Upper lobe of left lung (tissue), 4 donors: ENCODE measurements at regions not wholly inside any gene's neighbourhood (a gene's known extent, or its start where the extent isn't known, plus 50 kb on each side); places are given as distances from the start of the nearest gene placed in this dataset.

ENCODE experiments used
- CTCF ChIP-seq, 6 experiments: fragments of 450-650 bp in 4 of 6; fragments of 200-600 bp in 2 of 6; sonication (generic) in 2 of 6; IDR thresholded peaks; one replicate each; pipeline ENCODE4 v1.5.1; 2016 to 2019; ENCODE audit warnings: antibody characterized with exemption in 6 of 6
- POLR2A ChIP-seq, 4 donors: fragments of 450-650 bp; IDR thresholded peaks; one replicate each; pipeline ENCODE4 v1.5.1; 2016 to 2017; ENCODE audit warnings: antibody characterized with exemption in 4 of 4, mild to moderate bottlenecking in 2 of 4

GRCh38 chr4:189861101-189861500, 79.6 kb upstream of the FRG1 start:
- TF ChIP-seq CTCF (IDR thresholded peaks at IDR 0.05) (no peak), POLR2A (IDR thresholded peaks at IDR 0.05) (no peak)
